Cardiac septum (tissue), 1 donor: ENCODE measurements at regions not wholly inside any gene's neighbourhood (a gene's known extent, or its start where the extent isn't known, plus 50 kb on each side); places are given as distances from the start of the nearest gene placed in this dataset.
"Not testable (repeated sequence)": the region's sequence is repeated elsewhere in the genome, so short reads cannot be mapped to it uniquely, and the experiment has no call there.

Experiments
- DNase-seq: peaks from one replicate; pipeline ENCODE4 v3.0.0-alpha.2; 2020; ENCODE audit warnings: low spot score
- intact Hi-C: fragments of 100-400 bp; cut with DNase I; formaldehyde crosslinking; loops from one replicate; pipeline ENCODE4 v1.14.0; 2022
- donor health status: DM: no; HTN: no; CAD: no.

DNA sequence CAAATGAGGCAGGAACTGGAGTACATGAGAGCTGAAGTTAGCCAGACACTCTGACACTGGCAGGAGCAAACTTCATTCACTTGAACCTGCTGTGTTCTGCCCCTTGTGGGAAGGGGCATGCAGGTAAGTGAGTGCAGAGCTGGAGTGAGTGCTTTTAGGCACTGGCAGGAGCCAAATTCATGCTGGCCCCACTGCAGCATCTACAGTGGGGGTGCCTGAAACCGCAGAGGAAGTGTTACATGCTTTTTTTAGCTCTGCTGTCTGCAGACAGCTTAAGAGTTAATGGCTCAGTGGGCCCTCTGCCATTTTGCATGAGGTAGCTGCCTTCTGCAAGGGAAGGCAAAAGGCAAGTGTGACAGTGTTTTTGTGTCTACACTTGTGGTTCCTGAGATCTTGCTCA, 167.9 kb upstream of the SYNCRIP start:
- intact Hi-C loops, result no loop called here
- DNase-seq, result no peak

GRCh38 chr6:85803721-85804120, 161.0 kb upstream of the SYNCRIP start:
- no peak for DNase-seq
- intact Hi-C loops, result no loop called here

- intact Hi-C loops, result no loop called here
- no peak for DNase-seq
Observed at GRCh38 chr6:85802162-85802561, 159.5 kb upstream of the SYNCRIP start.

GRCh38 chr6:85798931-85799652, 156.4 kb upstream of the SYNCRIP start:
- intact Hi-C loops, result no loop called here

GRCh38 chr6:85797993-85798392, 155.3 kb upstream of the SYNCRIP start:
- intact Hi-C loops, result no loop called here
- DNase-seq, result no peak

More at GRCh38 chr6:85798931-85799652, 156.4 kb upstream of the SYNCRIP start:
- no peak for DNase-seq

DNA sequence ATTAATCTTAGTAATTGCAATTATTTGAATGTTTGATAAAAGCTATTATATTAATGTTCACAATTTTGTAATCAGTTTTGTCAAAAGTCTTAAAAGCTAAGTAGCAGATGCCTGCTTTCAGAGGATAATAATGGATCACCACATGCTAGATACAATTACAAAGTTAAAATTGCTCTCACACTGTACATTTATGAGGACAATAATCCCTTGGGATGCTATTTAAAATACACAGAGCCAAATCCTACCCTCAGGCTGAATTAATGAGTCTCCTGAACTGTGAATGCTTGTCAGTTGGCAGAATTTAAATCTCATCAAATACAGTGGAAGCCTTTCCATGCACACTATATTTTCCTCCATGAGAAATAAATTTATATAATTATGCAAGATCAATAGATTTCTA, 153.3 kb upstream of the SYNCRIP start:
- no peak for DNase-seq
- intact Hi-C loops, result no loop called here

DNA sequence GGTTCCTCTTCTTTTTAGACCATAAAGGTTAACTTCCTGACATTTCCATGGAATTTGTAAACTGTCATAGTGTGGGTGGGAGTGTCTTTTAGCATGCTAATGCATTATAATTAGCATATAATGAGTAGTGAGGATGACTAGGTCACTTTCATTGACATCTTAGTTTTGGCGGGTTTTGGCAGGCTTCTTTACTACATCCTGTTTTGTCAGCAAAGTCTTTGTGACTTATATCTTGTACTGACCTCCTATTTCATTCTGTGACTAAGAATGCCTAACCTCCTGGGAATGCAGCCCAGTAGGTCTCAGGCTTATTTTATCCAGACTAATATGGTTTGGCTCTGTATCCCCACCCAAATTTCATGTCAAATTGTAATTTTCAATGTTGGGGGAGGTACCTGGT, 149.6 kb upstream of the SYNCRIP start:
- intact Hi-C loops, result no loop called here
- no peak for DNase-seq

DNA sequence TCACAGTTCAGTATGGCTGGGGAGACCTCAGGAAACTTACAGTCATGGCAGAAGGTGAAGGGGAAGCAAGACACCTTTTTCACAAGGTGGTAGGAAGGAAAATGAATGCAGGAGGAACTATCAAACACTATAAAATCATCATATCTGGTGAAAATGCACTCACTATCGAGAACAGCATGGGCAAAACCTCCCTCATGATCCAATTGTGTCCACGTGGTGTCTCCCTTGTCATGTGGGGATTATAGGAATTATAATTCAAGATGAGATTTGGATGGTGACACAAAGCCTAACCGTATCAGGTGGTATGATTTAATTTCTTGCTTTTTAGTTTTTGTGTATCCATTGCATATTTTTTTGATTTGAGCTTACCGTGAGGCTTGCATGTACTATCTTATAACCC, 133.2 kb upstream of the SYNCRIP start:
- DNase-seq, result no peak
- intact Hi-C loops, result no loop called here

- DNase-seq, result no peak
- intact Hi-C loops, result no loop called here
Observed at GRCh38 chr6:85772641-85773040, 130.0 kb upstream of the SYNCRIP start.

DNA sequence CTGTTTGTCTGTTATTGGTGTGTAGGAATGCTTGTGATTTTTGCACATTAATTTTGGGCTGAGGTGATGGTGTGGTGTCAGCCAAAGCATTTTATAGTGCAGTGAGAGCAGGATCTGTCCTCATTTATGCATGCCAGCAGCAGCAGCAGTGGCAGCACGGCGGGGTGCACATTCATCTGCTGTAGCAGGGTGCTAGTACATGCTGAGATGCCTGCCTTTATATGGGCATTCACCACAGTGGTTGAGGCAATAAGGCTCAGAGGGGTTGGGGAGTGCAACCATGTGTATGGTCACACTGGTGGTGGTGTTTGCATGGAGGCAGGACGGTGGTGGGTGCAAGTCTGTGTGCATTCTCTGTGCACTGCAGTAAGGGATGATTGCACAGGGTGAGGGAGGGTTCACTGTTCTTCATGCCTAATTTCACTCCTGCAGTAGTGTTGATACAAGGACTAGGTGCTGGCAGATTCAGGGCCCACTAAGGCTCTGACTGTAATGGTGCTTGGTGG, 129.3 kb upstream of the SYNCRIP start:
- DNase-seq, result no peak
- intact Hi-C loops, result no loop called here

DNA sequence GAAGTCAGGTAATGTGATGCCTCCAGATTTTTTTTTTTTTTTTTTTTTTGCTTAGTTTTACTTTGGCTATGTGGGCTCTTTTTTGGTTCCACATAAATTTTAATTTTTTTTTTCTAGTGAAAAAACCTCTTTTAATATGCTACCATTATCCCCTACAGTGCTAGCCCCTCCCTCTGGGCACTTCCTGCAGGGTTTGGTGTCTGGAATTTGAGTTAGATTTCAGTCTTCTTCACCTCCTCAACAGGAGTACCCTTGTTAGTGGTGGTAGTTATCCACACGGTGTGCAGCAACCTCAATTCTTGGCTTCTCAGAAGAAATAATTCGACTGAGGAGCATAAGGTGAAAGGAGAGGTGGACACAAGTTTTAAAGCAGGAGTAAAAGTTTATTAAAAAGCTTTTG, 128.8 kb upstream of the SYNCRIP start:
- intact Hi-C loops, result no loop called here

GRCh38 chr6:85764844-85765243, 122.2 kb upstream of the SYNCRIP start:
- intact Hi-C loops, result no loop called here
- DNase-seq, result no peak

More for the DNA sequence above, 128.8 kb upstream of the SYNCRIP start:
- DNase-seq, result no peak

DNA sequence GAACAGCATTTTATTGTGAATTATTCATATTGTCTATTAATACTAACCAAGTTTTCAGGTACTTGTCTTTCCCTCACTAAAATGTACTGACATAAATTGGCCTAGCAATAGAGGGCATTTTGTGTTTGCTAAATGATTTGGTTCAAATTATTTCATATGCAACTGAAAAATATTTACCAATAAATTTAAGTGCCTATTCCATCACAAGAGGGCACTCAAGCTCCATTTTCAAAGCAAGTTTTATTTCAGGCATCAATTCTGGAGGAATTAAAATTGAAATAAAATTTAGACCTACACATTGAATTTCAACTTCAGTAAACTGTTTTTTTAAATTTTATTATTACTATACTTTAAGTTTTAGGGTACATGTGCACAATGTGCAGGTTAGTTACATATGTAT, 114.3 kb upstream of the SYNCRIP start:
- DNase-seq, result no peak
- intact Hi-C loops, result no loop called here

DNA sequence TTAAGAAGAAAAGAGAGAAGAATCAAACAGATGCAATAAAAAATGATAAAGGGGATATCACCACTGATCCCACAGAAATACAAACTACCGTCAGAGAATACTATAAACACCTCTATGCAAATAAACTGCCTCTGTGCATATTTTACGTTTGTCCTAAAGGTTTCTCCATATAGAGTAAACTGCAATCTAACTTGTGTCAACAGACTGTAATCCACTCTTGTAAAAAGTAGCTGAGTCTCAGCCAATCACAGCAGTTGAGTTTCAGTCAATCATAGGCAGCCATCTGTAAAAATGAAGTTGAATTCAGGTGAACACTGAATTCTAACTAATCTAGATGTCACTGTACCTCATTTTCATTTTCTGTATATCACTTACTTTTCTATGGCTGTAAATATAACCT, 112.2 kb upstream of the SYNCRIP start:
- intact Hi-C loops, result no loop called here
- DNase-seq, result no peak

GRCh38 chr6:85752602-85753001, 109.9 kb upstream of the SYNCRIP start:
- no peak for DNase-seq
- intact Hi-C loops, result no loop called here

DNA sequence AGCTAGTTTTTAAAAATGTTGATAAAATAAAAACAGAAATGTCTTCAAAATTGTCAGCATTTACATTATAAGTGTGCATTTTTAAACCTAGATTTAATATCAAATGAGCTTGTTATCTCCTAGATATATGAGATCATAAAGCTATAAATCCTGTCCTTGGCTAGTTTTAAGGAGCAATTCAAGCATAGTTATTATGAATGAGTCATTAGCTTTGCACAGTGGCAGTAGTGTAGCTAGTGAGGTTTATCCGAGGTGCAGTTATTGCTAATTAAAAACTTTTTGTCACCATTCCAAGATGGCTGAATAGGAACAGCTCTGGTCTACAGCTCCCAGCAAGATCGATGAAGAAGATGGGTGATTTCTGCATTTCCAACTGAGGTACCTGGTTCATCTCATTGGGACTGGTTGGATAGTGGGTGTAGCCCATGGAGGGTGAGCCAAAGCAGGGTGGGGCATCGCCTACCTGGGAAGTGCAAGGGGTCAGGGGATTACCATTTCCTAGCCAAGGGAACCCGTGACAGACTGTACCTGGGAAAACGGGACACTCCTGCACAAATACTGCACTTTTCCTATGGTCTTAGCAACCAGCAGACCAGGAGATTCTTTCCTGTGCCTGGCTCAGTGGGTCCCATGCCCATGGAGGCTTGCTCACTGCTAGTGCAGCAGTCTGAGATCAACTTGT, 108.8 kb upstream of the SYNCRIP start:
- DNase-seq, result no peak
- intact Hi-C loops, result no loop called here

DNA sequence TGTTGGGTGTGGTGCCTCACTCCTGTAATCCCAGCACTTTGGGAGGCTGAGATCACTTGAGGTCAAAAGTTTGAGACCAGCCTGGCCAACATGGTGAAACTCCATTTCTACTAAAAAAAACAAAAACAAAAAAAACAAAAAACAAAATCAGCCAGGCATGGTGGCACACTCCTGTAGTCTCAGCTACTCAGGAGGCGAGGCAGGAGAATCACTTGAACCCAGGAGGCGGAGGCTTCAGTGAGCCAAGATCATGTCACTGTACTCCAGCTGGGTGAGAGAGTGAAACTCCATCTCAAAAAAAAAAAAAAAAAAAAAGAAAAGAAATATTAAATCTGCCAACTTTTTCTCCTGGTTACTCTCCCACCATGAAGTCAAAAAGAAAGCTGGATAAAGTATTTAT, 107.5 kb upstream of the SYNCRIP start:
- intact Hi-C loops, DNase-seq: not testable (repeated sequence)

GRCh38 chr6:85749236-85749635, 106.5 kb upstream of the SYNCRIP start:
- DNase-seq, result no peak
- intact Hi-C loops, result no loop called here

- no peak for DNase-seq
- intact Hi-C loops, result no loop called here
Observed at GRCh38 chr6:85747666-85748065, 105.0 kb upstream of the SYNCRIP start.

DNA sequence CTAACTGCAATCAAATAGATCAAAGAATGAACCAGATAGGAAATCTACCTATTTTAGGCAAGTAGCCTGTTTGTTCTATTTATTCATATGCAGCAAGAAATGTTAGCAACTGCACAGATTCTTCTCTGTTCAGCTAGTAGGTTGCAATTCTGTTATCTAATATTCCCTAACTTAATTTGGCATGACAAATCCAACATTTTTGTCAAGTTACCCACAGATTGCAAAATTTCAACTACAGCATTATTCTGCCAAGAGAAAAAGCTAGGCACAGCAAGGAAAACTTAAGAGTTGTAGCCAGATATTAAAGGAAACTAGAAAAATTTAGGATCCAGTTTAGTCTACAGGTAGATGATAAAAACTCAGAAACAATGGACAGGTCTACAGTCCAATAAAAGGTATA, 104.4 kb upstream of the SYNCRIP start:
- intact Hi-C loops, result no loop called here
- no peak for DNase-seq

- no peak for DNase-seq
- intact Hi-C loops, result no loop called here
Observed at GRCh38 chr6:85744433-85744970, 101.8 kb upstream of the SYNCRIP start.
